H9 (cell line): ENCODE measurements at regions not wholly inside any gene's neighbourhood (a gene's known extent, or its start where the extent isn't known, plus 50 kb on each side); places are given as distances from the start of the nearest gene placed in this dataset.

ENCODE experiments used
- DNase-seq: peaks from one replicate; pipeline ENCODE4 v3.0.0-alpha.2; 2017
- H2AFZ ChIP-seq: one replicate; pipeline ENCODE4 v1.6.1; 2013; ENCODE audit warnings: mild to moderate bottlenecking, low read length, control low read depth, moderate library complexity
- H2AK5ac ChIP-seq: 2 replicates; pipeline ENCODE4 v1.6.1; 2013; ENCODE audit warnings: low read length, control low read depth, mixed read lengths; ENCODE audit not compliant: insufficient read length
- H2BK120ac ChIP-seq: one replicate; pipeline ENCODE4 v1.6.1; 2013; ENCODE audit warnings: low read depth, mild to moderate bottlenecking, low read length, control low read depth, inconsistent platforms; ENCODE audit not compliant: poor library complexity, severe bottlenecking
- H2BK12ac ChIP-seq: 2 replicates; pipeline ENCODE4 v1.6.1; 2013; ENCODE audit warnings: low read length, control low read depth, mixed read lengths, low read depth; ENCODE audit not compliant: insufficient read length
- H2BK15ac ChIP-seq: 2 replicates; pipeline ENCODE4 v1.6.1; 2013; ENCODE audit warnings: low read depth, low read length, control low read depth
- H2BK20ac ChIP-seq: one replicate; pipeline ENCODE4 v1.6.1; 2013; ENCODE audit warnings: low read depth, mild to moderate bottlenecking, low read length, control low read depth, inconsistent platforms; ENCODE audit not compliant: poor library complexity, severe bottlenecking
- H2BK5ac ChIP-seq: 2 replicates; pipeline ENCODE4 v1.6.1; 2013; ENCODE audit warnings: low read length, control low read depth, mixed read lengths; ENCODE audit not compliant: insufficient read length
- H3K14ac ChIP-seq: 2 replicates; pipeline ENCODE4 v1.6.1; 2013; ENCODE audit warnings: low read length, control low read depth; ENCODE audit not compliant: insufficient read depth
- H3K18ac ChIP-seq: 2 replicates; pipeline ENCODE4 v1.6.1; 2013; ENCODE audit warnings: low read depth, mild to moderate bottlenecking, mixed read lengths, low read length, control low read depth; ENCODE audit not compliant: insufficient read length
- H3K23ac ChIP-seq: 2 replicates; pipeline ENCODE4 v1.6.1; 2013; ENCODE audit warnings: low read length, control low read depth, mixed read lengths, low read depth; ENCODE audit not compliant: insufficient read length
- H3K23me2 ChIP-seq: 2 replicates; pipeline ENCODE4 v1.6.1; 2013; ENCODE audit warnings: low read depth, mild to moderate bottlenecking, mixed read lengths, low read length, control low read depth; ENCODE audit not compliant: insufficient read length, poor library complexity, severe bottlenecking
- H3K27ac ChIP-seq: 2 replicates; pipeline ENCODE4 v1.5.1; 2013; ENCODE audit warnings: low read length, control low read depth, mixed read lengths, low read depth; ENCODE audit not compliant: insufficient read length
- H3K27me3 ChIP-seq: 2 replicates; pipeline ENCODE4 v1.6.1; 2013; ENCODE audit warnings: low read length, control low read depth, inconsistent platforms; ENCODE audit not compliant: insufficient read depth
- H3K4ac ChIP-seq: 2 replicates; pipeline ENCODE4 v1.6.1; 2013; ENCODE audit warnings: low read depth, mild to moderate bottlenecking, control low read depth, inconsistent platforms, low read length, moderate library complexity
- H3K4me1 ChIP-seq: 2 replicates; pipeline ENCODE4 v1.6.1; 2013; ENCODE audit warnings: low read length, control low read depth, inconsistent platforms; ENCODE audit not compliant: insufficient read depth
- H3K4me2 ChIP-seq: 2 replicates; pipeline ENCODE4 v1.6.1; 2013; ENCODE audit warnings: low read length, control low read depth, mixed read lengths; ENCODE audit not compliant: insufficient read length, insufficient read depth
- H3K56ac ChIP-seq: 2 replicates; pipeline ENCODE4 v1.6.1; 2013; ENCODE audit warnings: low read depth, mild to moderate bottlenecking, mixed read lengths, low read length, control low read depth; ENCODE audit not compliant: insufficient read length
- H3K79me1 ChIP-seq: 2 replicates; pipeline ENCODE4 v1.6.1; 2013; ENCODE audit warnings: low read depth, mild to moderate bottlenecking, moderate library complexity, low read length, control low read depth, inconsistent platforms; ENCODE audit not compliant: insufficient read depth, poor library complexity, severe bottlenecking
- H3K79me2 ChIP-seq: 2 replicates; pipeline ENCODE4 v1.6.1; 2013; ENCODE audit warnings: low read length, control low read depth, inconsistent platforms; ENCODE audit not compliant: insufficient read depth
- H3K9ac ChIP-seq: 2 replicates; pipeline ENCODE4 v1.6.1; 2013; ENCODE audit warnings: low read length, control low read depth, mixed read lengths; ENCODE audit not compliant: insufficient read length; ENCODE audit errors: extremely low read depth
- H3K9me3 ChIP-seq: one replicate; pipeline ENCODE4 v1.6.1; 2013; ENCODE audit warnings: low read depth, low read length, inconsistent platforms; ENCODE audit not compliant: control insufficient read depth
- H3T11ph ChIP-seq: one replicate; pipeline ENCODE4 v1.6.1; 2013; ENCODE audit warnings: mild to moderate bottlenecking, low read length, control low read depth, inconsistent platforms
- H4K20me1 ChIP-seq: one replicate; pipeline ENCODE4 v1.6.1; 2013; ENCODE audit not compliant: control insufficient read depth, insufficient read length, insufficient read depth
- H4K5ac ChIP-seq: 2 replicates; pipeline ENCODE4 v1.6.1; 2013; ENCODE audit warnings: low read depth, mild to moderate bottlenecking, mixed read lengths, low read length, control low read depth; ENCODE audit not compliant: insufficient read length
- H4K8ac ChIP-seq: replicated peaks from 2 replicates; pipeline ENCODE4 v1.6.1; 2013; ENCODE audit warnings: low read length, control low read depth, mixed read lengths, low read depth; ENCODE audit not compliant: insufficient read length
- H4K91ac ChIP-seq: 2 replicates; pipeline ENCODE4 v1.6.1; 2013; ENCODE audit warnings: low read depth, mild to moderate bottlenecking, moderate library complexity, mixed read lengths, low read length, control low read depth; ENCODE audit not compliant: insufficient read length
- H3K27ac Mint-ChIP-seq, 3 experiments: 2 replicates in 2 of 3; 3 replicates in 1 of 3; pipeline ENCODE4 v1.8.0; 2020 to 2021; ENCODE audit warnings: mixed read lengths in 3 of 3, mild to moderate bottlenecking in 1 of 3, moderate library complexity in 1 of 3
- H3K27me3 Mint-ChIP-seq: 2 replicates; pipeline ENCODE4 v1.8.0; 2021; ENCODE audit warnings: low read depth, mild to moderate bottlenecking, moderate library complexity, mixed read lengths
- H3K36me3 Mint-ChIP-seq, 3 experiments: 2 replicates in 2 of 3; 3 replicates in 1 of 3; pipeline ENCODE4 v1.8.0; 2020 to 2021; ENCODE audit warnings: low read depth in 3 of 3, mixed read lengths in 3 of 3; ENCODE audit not compliant: insufficient read depth in 1 of 3
- H3K4me1 Mint-ChIP-seq, 2 experiments: 2 replicates each; pipeline ENCODE4 v1.8.0; 2020; ENCODE audit warnings: mixed read lengths in 2 of 2
- H3K4me3 Mint-ChIP-seq, 2 experiments: 2 replicates in 1 of 2; 3 replicates in 1 of 2; pipeline ENCODE4 v1.8.0; 2020 to 2021; ENCODE audit warnings: mild to moderate bottlenecking in 2 of 2, mixed read lengths in 2 of 2, moderate library complexity in 1 of 2
- H3K9me3 Mint-ChIP-seq, 2 experiments: 2 replicates in 1 of 2; 3 replicates in 1 of 2; pipeline ENCODE4 v1.8.0; 2020; ENCODE audit warnings: mild to moderate bottlenecking in 2 of 2, mixed read lengths in 2 of 2, moderate library complexity in 1 of 2
- WGBS: extraction: QIAGEN DNeasy Blood & Tissue Kit; methylation state at CpG from one replicate; pipeline ENCODE4 v1.1.7; 2013; ENCODE audit warnings: missing lambda C conversion rate, low lambda C conversion rate, mixed read lengths; ENCODE audit not compliant: insufficient read length; ENCODE audit errors: extremely low coverage; 5-methylcytosine and 5-hydroxymethylcytosine counted together
- TF ChIP-seq, protein P1 (sequence below): fragments of 200-600 bp; sonication (generic); conservative IDR thresholded peaks from 3 replicates; pipeline ENCODE4 v1.8.0; 2021; ENCODE audit warnings: antibody characterized with exemption, mild to moderate bottlenecking

DNA sequence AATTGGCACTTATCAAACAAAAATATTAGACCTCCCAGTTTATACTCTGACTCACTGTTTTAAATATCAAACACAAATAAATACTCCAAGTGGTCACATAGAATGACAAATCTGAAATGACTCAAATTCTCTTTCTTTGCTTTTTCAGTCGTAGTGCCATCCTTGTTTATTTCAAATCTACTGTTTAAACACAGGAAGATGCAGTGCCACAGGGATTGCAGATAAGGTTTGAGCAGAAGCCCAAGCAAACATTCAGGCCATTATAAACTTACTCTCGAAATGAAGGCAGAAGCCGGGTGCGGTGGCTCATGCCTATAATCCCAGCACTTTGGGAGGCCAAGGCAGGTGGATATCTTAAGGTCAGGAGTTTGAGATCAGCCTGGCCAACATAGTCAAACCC, 255.4 kb upstream of the PLXNA2 start:
- H3K79me1 ChIP-seq, result no peaks in the 10 kb centered on the region
- WGBS, result no CpG with 5 or more reads among the region's 4 CpGs
- H3K4ac ChIP-seq, result no peak overlapping the region

More for the DNA sequence above, 255.4 kb upstream of the PLXNA2 start:
- no peaks in the 10 kb centered on the region for H3K27me3 ChIP-seq
- Mint-ChIP-seq H3K27ac (no peak overlapping the region), H3K9me3 (no peaks in the 10 kb centered on the region), H3K4me3 (no peak overlapping the region), H3K4me1 (peaks cover 2 to 4% of the 10 kb centered on the region in 2 experiments; a peak in 2 of 4 replicates), H3K36me3 (no peaks in the 10 kb centered on the region), H3K27me3 (no peaks in the 10 kb centered on the region)
- H3K23me2 ChIP-seq, result no peaks in the 10 kb centered on the region
- no peak overlapping the region for H3K27ac ChIP-seq
- H3K18ac ChIP-seq, result no peak overlapping the region
- H3T11ph ChIP-seq, result no peak overlapping the region
- H3K4me1 ChIP-seq, result no peaks in the 10 kb centered on the region
- TF ChIP-seq, protein P1, sequence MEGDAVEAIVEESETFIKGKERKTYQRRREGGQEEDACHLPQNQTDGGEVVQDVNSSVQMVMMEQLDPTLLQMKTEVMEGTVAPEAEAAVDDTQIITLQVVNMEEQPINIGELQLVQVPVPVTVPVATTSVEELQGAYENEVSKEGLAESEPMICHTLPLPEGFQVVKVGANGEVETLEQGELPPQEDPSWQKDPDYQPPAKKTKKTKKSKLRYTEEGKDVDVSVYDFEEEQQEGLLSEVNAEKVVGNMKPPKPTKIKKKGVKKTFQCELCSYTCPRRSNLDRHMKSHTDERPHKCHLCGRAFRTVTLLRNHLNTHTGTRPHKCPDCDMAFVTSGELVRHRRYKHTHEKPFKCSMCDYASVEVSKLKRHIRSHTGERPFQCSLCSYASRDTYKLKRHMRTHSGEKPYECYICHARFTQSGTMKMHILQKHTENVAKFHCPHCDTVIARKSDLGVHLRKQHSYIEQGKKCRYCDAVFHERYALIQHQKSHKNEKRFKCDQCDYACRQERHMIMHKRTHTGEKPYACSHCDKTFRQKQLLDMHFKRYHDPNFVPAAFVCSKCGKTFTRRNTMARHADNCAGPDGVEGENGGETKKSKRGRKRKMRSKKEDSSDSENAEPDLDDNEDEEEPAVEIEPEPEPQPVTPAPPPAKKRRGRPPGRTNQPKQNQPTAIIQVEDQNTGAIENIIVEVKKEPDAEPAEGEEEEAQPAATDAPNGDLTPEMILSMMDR, result no peak
- H3K9ac ChIP-seq, result no peak overlapping the region
- no peak overlapping the region for H3K4me2 ChIP-seq
- no peak overlapping the region for H3K23ac ChIP-seq
- H4K20me1 ChIP-seq, result no peaks in the 10 kb centered on the region
- no peak overlapping the region for H2BK120ac ChIP-seq
- H4K91ac ChIP-seq, result no peak overlapping the region
- no peak overlapping the region for H4K5ac ChIP-seq
- H3K14ac ChIP-seq, result no peak overlapping the region
- no peak overlapping the region for H4K8ac ChIP-seq
- H2BK15ac ChIP-seq, result no peak overlapping the region
- no peak overlapping the region for H2BK5ac ChIP-seq
- H3K79me2 ChIP-seq, result no peaks in the 10 kb centered on the region
- no peak for DNase-seq
- no peak overlapping the region for H2AK5ac ChIP-seq
- no peaks in the 10 kb centered on the region for H3K9me3 ChIP-seq
- H3K56ac ChIP-seq, result no peak overlapping the region
- no peak overlapping the region for H2BK12ac ChIP-seq
- H2AFZ ChIP-seq, result no peak overlapping the region
- H2BK20ac ChIP-seq, result no peak overlapping the region
